ENCODE measurements at regions not wholly inside any gene's neighbourhood (a gene's known extent, or its start where the extent isn't known, plus 50 kb on each side); places are given as distances from the start of the nearest gene placed in this dataset.

DNA sequence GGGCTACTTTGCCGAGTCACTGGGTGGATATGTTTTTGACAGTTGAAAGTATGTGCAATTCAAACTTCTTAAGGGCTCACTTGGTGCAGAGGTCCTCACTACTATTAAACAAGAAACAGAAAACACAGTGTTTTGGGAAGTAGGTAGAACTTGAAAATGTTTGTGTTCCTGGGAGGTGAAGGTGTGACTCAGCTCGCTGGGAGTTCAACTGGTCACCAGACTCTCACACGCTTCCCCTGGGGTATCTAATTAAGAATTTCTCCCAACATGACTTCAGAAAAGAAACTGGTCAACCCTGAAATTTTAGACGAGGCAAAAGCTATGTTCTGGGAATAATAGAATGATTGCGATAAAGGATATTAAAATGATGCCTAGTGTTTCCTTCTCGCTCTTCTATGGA lies 1039.8 kb upstream of the SEMA6D start:
- TF ChIP-seq CTCF (IDR thresholded peaks at IDR 0.05; ENCODE audit: control extremely low read depth in 1 of 3, insufficient read depth in 1 of 3, low read depth in 1 of 3, low read length in 3 of 3) (no peak), HDAC6 (IDR thresholded peaks at IDR 0.05; ENCODE audit: low read depth, low read length) (no peak), RXRA (IDR thresholded peaks at IDR 0.05; ENCODE audit: insufficient read depth, low read depth, low read length) (no peak)

Data from H1 (cell line).